Fibroblast of villous mesenchyme (primary cell): ENCODE measurements at regions not wholly inside any gene's neighbourhood (a gene's known extent, or its start where the extent isn't known, plus 50 kb on each side); places are given as distances from the start of the nearest gene placed in this dataset.

Experiments
- DNase-seq: peaks from one replicate; pipeline ENCODE4 v3.0.0-alpha.2; 2010; ENCODE audit warnings: low read depth
- H3K4me3 ChIP-seq: 2 replicates; pipeline ENCODE4 v1.5.1; 2011; ENCODE audit warnings: low read depth, mild to moderate bottlenecking, low read length
- TF ChIP-seq, protein P1 (sequence below): IDR thresholded peaks from 2 replicates; pipeline ENCODE4 v1.5.1; 2012; ENCODE audit warnings: low read depth, mild to moderate bottlenecking, low read length; ENCODE audit not compliant: insufficient read depth

DNA sequence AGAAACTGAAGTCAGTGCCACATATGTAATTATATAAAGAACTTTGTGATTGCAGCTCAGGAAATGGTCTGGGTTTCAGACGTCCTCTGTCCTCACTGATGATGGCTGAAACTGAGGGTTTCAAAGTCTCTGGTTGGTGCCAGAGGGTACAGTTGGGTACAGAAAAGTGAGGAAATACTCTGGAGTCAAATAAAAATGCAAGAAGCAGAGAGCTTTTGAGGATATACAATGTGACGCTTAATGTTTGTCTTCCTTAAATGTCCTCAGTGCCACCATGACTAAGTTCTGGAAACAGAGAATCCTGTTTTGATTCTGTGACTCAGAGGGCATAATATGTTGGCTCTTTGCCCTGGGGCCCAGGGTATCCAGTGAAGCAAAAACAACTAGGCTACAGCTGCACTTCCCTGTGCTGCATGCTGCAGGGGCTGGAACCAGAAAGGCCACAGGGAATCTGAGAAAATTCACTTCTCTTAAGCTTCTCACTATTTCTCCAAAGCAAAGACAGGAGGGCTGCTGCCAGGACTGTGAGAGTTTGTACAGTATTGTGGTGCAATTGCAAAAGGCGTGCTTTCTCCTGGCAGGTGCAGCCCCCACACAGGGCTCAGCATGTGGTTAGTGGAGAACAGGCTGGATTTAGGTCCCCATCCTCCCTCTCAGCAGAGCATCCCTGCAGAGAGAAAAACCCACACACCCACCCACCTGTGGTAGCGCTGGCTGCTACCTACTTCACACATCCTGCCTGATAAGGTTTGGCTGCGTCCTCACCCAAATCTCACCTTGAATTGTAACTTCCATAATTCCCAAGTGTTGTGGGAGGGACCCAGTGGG is 169.5 kb upstream of the SVIL start:
- DNase-seq, result peak; percentile 75
- TF ChIP-seq, protein P1, sequence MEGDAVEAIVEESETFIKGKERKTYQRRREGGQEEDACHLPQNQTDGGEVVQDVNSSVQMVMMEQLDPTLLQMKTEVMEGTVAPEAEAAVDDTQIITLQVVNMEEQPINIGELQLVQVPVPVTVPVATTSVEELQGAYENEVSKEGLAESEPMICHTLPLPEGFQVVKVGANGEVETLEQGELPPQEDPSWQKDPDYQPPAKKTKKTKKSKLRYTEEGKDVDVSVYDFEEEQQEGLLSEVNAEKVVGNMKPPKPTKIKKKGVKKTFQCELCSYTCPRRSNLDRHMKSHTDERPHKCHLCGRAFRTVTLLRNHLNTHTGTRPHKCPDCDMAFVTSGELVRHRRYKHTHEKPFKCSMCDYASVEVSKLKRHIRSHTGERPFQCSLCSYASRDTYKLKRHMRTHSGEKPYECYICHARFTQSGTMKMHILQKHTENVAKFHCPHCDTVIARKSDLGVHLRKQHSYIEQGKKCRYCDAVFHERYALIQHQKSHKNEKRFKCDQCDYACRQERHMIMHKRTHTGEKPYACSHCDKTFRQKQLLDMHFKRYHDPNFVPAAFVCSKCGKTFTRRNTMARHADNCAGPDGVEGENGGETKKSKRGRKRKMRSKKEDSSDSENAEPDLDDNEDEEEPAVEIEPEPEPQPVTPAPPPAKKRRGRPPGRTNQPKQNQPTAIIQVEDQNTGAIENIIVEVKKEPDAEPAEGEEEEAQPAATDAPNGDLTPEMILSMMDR, result no peak
- H3K4me3 ChIP-seq, result no peak overlapping the region

DNA sequence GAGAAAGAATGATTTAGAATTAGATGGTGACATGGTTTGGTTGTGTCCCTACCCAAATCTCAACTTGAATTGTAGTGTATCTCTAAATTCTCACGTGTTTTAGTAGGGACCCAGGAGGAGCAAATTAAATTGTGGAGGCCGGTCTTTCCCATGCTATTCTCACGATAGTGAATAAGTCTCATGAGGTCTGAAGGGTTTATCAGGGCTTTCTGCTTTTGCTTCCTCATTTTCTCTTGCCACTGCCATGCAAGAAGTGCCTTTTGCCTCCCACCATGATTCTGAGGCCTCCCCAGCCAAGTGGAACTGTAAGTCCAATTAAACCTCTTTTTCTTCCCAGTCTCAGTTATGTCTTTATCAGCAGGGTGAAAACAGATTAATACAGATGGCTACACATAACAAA is 167.4 kb upstream of the SVIL start:
- H3K4me3 ChIP-seq, result no peak overlapping the region
- TF ChIP-seq, protein P1, result no peak
- no peak for DNase-seq

DNA sequence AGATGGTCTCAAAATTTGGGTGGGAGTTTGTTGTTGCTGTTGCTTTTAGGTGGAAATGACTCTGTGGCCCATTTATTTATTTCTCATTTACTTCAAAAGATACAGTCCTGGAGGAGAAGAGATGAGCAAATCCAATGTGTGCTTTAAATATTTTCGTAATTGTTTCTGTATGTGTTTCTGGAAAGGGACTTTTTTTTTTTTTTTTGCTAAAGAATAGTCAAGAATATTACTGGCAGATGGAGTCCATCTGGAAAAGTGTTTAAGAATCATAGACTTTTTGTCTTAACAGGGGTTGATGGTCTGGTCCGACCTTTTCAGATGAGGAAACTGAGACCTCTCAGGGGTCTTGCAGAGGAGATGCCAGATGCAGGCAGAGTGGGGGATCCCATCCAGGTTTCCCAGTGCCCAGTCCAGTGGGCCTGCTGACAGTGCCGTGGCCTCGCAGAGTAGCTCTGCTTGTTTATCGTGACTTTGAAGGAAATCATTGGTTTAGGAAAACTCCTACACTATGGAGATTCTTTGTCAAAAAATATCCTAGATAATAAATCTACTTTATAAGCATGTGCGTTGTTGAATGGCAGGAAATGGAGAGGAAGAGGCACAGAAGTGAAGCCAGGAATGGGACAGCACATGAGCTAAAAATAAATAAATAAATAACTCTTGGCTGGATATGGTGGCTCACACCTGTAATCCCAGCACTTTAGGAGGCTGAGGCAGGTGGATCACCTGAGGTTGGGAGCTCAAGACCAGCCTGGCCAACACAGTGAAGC is 164.3 kb upstream of the SVIL start:
- no peak overlapping the region for H3K4me3 ChIP-seq
- TF ChIP-seq, protein P1, result no peak
- peak; percentile 46 for DNase-seq

DNA sequence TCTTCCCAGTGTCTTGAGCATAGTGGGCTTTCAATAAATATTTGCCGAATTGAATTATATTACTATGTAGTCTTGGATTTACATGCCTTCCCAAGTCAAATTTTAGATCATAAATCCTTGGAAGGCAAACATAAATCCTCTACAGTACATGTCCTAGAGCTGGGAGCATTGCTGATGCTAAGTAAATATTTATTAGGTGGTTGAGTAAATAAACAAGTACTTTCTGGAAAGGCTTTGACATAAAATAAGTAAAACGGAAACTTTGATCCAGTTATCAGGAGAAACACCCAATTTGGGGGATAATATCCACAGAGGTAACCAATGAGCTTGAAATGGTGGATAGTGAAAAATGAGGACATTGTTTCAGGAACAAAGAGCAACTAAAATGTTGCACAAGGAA is 162.8 kb upstream of the SVIL start:
- DNase-seq, result no peak
- TF ChIP-seq, protein P1, result no peak

DNA sequence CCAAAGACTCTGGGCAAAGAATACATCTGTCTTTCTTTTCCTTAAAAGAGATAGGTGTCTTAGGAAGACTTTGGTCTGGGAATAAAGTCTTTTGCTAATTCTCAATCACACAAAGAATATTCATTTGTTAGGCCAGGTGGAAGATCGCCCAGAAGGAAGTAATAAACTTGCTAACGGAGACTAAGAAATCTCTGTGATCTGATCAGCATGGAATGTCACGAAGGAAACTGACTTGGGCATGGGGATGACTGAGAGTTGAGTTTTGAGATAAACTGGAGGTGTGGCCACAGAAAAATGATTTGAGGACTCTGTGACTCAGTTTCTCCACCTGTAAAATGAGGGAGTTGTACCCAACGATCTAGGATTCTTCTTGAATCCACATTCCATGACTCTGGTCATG is 161.1 kb upstream of the SVIL start:
- DNase-seq, result no peak
- H3K4me3 ChIP-seq, result no peak overlapping the region
- TF ChIP-seq, protein P1, result no peak

More for the DNA sequence above, 162.8 kb upstream of the SVIL start:
- no peak overlapping the region for H3K4me3 ChIP-seq

DNA sequence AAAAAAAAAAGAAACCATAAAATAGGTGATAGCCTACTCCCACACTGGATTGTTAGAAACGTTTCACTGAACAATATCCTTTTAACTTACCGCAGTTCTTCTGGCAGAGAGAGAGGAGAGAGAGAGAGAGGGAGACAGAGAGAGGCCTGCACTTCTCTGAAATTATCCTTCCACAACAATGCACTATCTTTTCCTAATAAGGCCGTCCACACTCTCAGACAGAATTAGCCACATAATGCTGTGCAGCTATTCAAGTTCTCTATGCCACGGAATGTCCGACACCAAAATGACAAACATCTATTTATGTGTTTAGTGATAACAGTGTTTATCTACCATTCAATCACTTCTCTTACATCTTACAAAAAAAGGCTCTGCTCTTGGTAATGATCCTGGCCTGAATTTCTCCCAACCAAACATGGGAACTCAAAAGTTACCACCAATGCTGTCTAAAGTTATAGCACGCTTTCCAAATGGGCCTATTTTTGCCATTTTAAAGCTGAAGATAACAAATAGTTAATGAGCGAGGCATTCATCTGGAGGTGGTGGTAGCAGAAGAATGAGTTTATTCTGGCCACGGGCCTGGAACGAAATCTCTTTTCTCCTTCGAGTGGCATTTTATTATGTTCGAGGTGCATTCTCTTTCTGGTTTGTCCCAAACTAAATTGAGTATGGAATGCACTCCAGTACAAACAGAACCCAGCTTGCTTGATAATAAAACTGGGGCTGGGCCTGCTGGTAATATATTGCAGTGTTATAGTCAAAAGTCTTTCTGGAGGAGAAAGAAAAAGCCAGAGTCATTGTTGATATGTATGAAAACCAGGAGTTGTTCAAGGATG is 160.2 kb upstream of the SVIL start:
- H3K4me3 ChIP-seq, result no peak overlapping the region
- TF ChIP-seq, protein P1, result no peak
- no peak for DNase-seq
